GM23248 (cell line): ENCODE measurements at regions not wholly inside any gene's neighbourhood (a gene's known extent, or its start where the extent isn't known, plus 50 kb on each side); places are given as distances from the start of the nearest gene placed in this dataset.

Experiments used
- EZH2 ChIP-seq: fragments of 200-600 bp; sonication (generic); IDR thresholded peaks from 2 replicates; pipeline ENCODE4 v1.6.1; 2018; ENCODE audit warnings: antibody characterized with exemption, mild to moderate bottlenecking; ENCODE audit not compliant: insufficient read depth, poor library complexity, severe bottlenecking
- EZH2phosphoT487 ChIP-seq: fragments of 200-600 bp; sonication (generic); IDR thresholded peaks from 2 replicates; pipeline ENCODE4 v1.6.1; 2018; ENCODE audit warnings: antibody characterized with exemption, moderate library complexity, mild to moderate bottlenecking, low read depth; ENCODE audit not compliant: insufficient read depth

DNA sequence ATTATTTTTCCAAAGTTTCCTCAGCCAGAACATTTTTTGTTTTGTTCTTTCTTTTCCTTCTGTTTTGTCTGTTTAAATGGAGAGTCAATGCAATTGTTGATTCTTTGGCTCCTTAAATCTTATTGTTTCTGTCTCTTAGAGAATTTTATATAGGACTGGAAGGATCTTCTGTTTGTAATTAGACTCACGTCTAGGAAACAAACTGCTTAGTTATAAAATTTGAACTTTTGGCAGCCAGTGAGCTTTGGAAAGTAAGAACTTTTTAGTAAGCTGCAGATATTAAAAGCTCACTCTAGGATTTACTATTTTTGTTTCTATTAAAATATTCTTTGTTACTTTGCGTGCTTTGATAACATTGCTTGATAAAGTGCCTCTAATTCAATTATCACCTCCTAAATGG lies 109.8 kb upstream of the HNRNPU start:
- TF ChIP-seq EZH2 (no peak), EZH2phosphoT487 (no peak)
